ENCODE measurements at regions not wholly inside any gene's neighbourhood (a gene's known extent, or its start where the extent isn't known, plus 50 kb on each side); places are given as distances from the start of the nearest gene placed in this dataset.
"Not testable (repeated sequence)": the region's sequence is repeated elsewhere in the genome, so short reads cannot be mapped to it uniquely, and the experiment has no call there.

DNA sequence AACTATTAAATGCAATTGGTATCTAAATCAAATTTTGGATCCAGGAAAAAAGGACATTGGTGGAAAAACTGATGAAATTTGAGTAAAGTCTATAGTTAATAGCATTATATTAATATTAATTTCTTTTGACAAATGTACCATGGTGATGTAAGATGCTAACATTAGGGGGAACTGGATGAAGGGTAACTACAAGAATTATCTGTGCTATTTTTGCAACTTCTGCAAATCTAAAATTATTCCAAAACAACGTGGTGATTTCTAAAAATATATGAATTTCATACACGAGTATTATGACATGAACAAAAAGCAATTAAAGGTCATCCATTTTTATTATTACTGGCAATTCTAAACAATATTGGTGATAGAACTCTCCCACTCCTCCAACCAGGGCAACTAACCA is 135.6 kb upstream of the RRN3 start:
- TF ChIP-seq POLR2A, POLR2AphosphoS5, SPI1 (IDR thresholded peaks at IDR 0.05; ENCODE audit: low read depth, low read length): not testable (repeated sequence)

Measured in GM12891 (cell line).